A549 (cell line): ENCODE measurements at regions not wholly inside any gene's neighbourhood (a gene's known extent, or its start where the extent isn't known, plus 50 kb on each side); places are given as distances from the start of the nearest gene placed in this dataset.

Experiments
- ATAC-seq, 2 experiments: fragments of 200-7000 bp in 1 of 2; fragments of >200 bp in 1 of 2; cut with Nextera tagmentation in 1 of 2; cut with Tn5 transposase in 1 of 2; 3 replicates each; pipeline versions ENCODE4 v1.8.0 to v1.9.1; 2018 to 2020; ENCODE audit warnings: mild to moderate bottlenecking in 1 of 2, moderate library complexity in 1 of 2
- CTCF ChIA-PET: fragments of 300-600 bp; sonication (Branson Sonifier 250); formaldehyde crosslinking; extraction: SDS; loops from one replicate; lab custom pipeline; 2021; ENCODE audit warnings: antibody characterized with exemption, inconsistent platforms; lab: Yijun Ruan, JAX
- POLR2A ChIA-PET: fragments of 350-600 bp; formaldehyde crosslinking; extraction: SDS; loops from one replicate; lab custom pipeline; 2021; ENCODE audit warnings: antibody characterized with exemption, inconsistent platforms; lab: Yijun Ruan, JAX
- DNase-seq, 2 experiments: peaks; one replicate each; pipeline versions ENCODE4 v3.0.0 to v3.0.0-alpha.2; 2011 to 2016; ENCODE audit warnings: low read depth in 1 of 2, low spot score in 1 of 2
- FAIRE-seq: peaks from 2 replicates; lab custom pipeline; 2011; peaks lifted over from hg19 to GRCh38; lab: Jason Lieb, UNC
- H3K27ac ChIP-seq, 2 experiments: fragments of >200 bp; sonication (Bioruptor Twin); formaldehyde crosslinking; 3 replicates each; pipeline ENCODE4 v1.5.1; 2016 to 2017
- H3K4me1 ChIP-seq: fragments of >200 bp; sonication (Bioruptor Twin); formaldehyde crosslinking; 3 replicates; pipeline ENCODE4 v1.6.1; 2016
- H3K4me2 ChIP-seq: fragments of >200 bp; sonication (Bioruptor Twin); formaldehyde crosslinking; 3 replicates; pipeline ENCODE4 v1.6.1; 2016
- H3K4me3 ChIP-seq: fragments of >200 bp; sonication (Bioruptor Twin); formaldehyde crosslinking; 3 replicates; pipeline ENCODE4 v1.5.1; 2016
- H3K9me3 ChIP-seq: fragments of >200 bp; sonication (Bioruptor Twin); formaldehyde crosslinking; 3 replicates; pipeline ENCODE4 v1.6.1; 2016
- ATOH8 ChIP-seq: fragments of 250-450 bp; sonication (Bioruptor Pico); IDR thresholded peaks from 2 replicates; pipeline ENCODE4 v1.5.0; 2020; ENCODE audit warnings: low read depth, mild to moderate bottlenecking, moderate library complexity
- BCL3 ChIP-seq: fragments of >200 bp; sonication (Bioruptor Twin); formaldehyde crosslinking; IDR thresholded peaks from 3 replicates; pipeline ENCODE4 v1.6.1; 2016
- BHLHE40 ChIP-seq: IDR thresholded peaks from 2 replicates; pipeline ENCODE4 v1.6.1; 2012; ENCODE audit warnings: low read depth, low read length, inconsistent platforms
- CBX8 ChIP-seq: fragments of 200-600 bp; sonication (generic); IDR thresholded peaks from 2 replicates; pipeline ENCODE4 v1.6.1; 2016
- CHD2 ChIP-seq: fragments of 150-350 bp; IDR thresholded peaks from 2 replicates; pipeline ENCODE4 v1.6.1; 2014; ENCODE audit warnings: low read length; ENCODE audit not compliant: partially characterized antibody
- CTCF ChIP-seq: fragments of >200 bp; sonication (Bioruptor Twin); formaldehyde crosslinking; IDR thresholded peaks from 3 replicates; pipeline ENCODE4 v1.5.1; 2016
- E2F6 ChIP-seq: IDR thresholded peaks from 2 replicates; pipeline ENCODE4 v1.6.1; 2012; ENCODE audit warnings: low read depth, borderline replicate concordance
- EHF ChIP-seq: fragments of 250-450 bp; sonication (Bioruptor Pico); IDR thresholded peaks from 2 replicates; pipeline ENCODE4 v1.5.0; 2020; ENCODE audit warnings: mild to moderate bottlenecking
- ESRRA ChIP-seq: fragments of 150-350 bp; IDR thresholded peaks from 2 replicates; pipeline ENCODE4 v1.6.1; 2014; ENCODE audit warnings: mild to moderate bottlenecking, low read length, borderline replicate concordance
- FOSB ChIP-seq: fragments of 250-450 bp; sonication (Bioruptor Pico); IDR thresholded peaks from 2 replicates; pipeline ENCODE4 v1.5.0; 2020; ENCODE audit warnings: mild to moderate bottlenecking, moderate library complexity
- FOSL2 ChIP-seq, 2 experiments: fragments of 450-650 bp in 1 of 2; fragments of >200 bp in 1 of 2; sonication (Bioruptor Twin) in 1 of 2; formaldehyde crosslinking; IDR thresholded peaks; 2 replicates each; pipeline versions ENCODE4 v1.5.0 to v1.6.1; 2016 to 2020; ENCODE audit warnings: mild to moderate bottlenecking in 1 of 2, moderate library complexity in 1 of 2
- FOXS1 ChIP-seq: fragments of 250-450 bp; sonication (Bioruptor Pico); IDR thresholded peaks from 2 replicates; pipeline ENCODE4 v1.5.0; 2020; ENCODE audit warnings: mild to moderate bottlenecking, moderate library complexity
- HOXB5 ChIP-seq: fragments of 250-450 bp; sonication (Bioruptor Pico); IDR thresholded peaks from 2 replicates; pipeline ENCODE4 v1.5.0; 2020; ENCODE audit warnings: mild to moderate bottlenecking, moderate library complexity
- JUN ChIP-seq, 2 experiments: fragments of >200 bp; sonication (Bioruptor Twin); formaldehyde crosslinking; IDR thresholded peaks; 2 replicates in 1 of 2; 3 replicates in 1 of 2; pipeline ENCODE4 v1.6.1; 2016 to 2017
- KDM1A ChIP-seq: fragments of 200-600 bp; sonication (generic); IDR thresholded peaks from 2 replicates; pipeline ENCODE4 v1.6.1; 2016; ENCODE audit warnings: low read depth, mild to moderate bottlenecking
- KDM5A ChIP-seq: fragments of 200-600 bp; sonication (generic); IDR thresholded peaks from 2 replicates; pipeline ENCODE4 v1.6.1; 2016; ENCODE audit warnings: antibody characterized with exemption, mild to moderate bottlenecking
- MYC ChIP-seq: IDR thresholded peaks from 2 replicates; pipeline ENCODE4 v1.6.1; 2012; ENCODE audit warnings: mild to moderate bottlenecking, inconsistent platforms, low read length, improper control_type of control experiment, borderline replicate concordance
- NFE2L2 ChIP-seq: fragments of 150-350 bp; conservative IDR thresholded peaks from 2 replicates; pipeline ENCODE4 v1.6.1; 2014; ENCODE audit warnings: low read length
- NR3C1 ChIP-seq: fragments of >200 bp; sonication (Bioruptor Twin); formaldehyde crosslinking; IDR thresholded peaks from 3 replicates; pipeline ENCODE4 v1.6.1; 2017
- PBX3 ChIP-seq: IDR thresholded peaks from 2 replicates; pipeline ENCODE4 v1.6.1; 2012
- POLR2A ChIP-seq: IDR thresholded peaks from 2 replicates; pipeline ENCODE4 v1.6.1; 2012; ENCODE audit warnings: mild to moderate bottlenecking, low read length
- RCOR1 ChIP-seq: fragments of 150-350 bp; IDR thresholded peaks from 2 replicates; pipeline ENCODE4 v1.6.1; 2014; ENCODE audit warnings: antibody characterized with exemption, low read length, low read depth
- REST ChIP-seq: fragments of 200-600 bp; sonication (generic); IDR thresholded peaks from 2 replicates; pipeline ENCODE4 v1.6.1; 2016; ENCODE audit warnings: antibody characterized with exemption, mild to moderate bottlenecking, moderate library complexity
- RFX5 ChIP-seq: fragments of 450-650 bp; IDR thresholded peaks from 2 replicates; pipeline ENCODE4 v1.7.1; 2014; ENCODE audit warnings: antibody characterized with exemption, mild to moderate bottlenecking, moderate library complexity
- RNF2 ChIP-seq: fragments of 200-600 bp; sonication (generic); IDR thresholded peaks from 2 replicates; pipeline ENCODE4 v1.6.1; 2016; ENCODE audit warnings: low read depth, mild to moderate bottlenecking, antibody characterized with exemption, moderate library complexity, borderline replicate concordance
- SMC3 ChIP-seq: fragments of >200 bp; sonication (Bioruptor Twin); formaldehyde crosslinking; IDR thresholded peaks from 3 replicates; pipeline ENCODE4 v1.6.1; 2018; ENCODE audit warnings: inconsistent platforms
- SREBF2 ChIP-seq: fragments of 450-650 bp; IDR thresholded peaks from 2 replicates; pipeline ENCODE4 v1.6.1; 2014; ENCODE audit warnings: mild to moderate bottlenecking, moderate library complexity
- USF2 ChIP-seq: fragments of 450-650 bp; IDR thresholded peaks from 2 replicates; pipeline ENCODE4 v1.6.1; 2014; ENCODE audit warnings: antibody characterized with exemption
- ZC3H11A ChIP-seq: fragments of 450-650 bp; IDR thresholded peaks from 2 replicates; pipeline ENCODE4 v1.6.1; 2014; ENCODE audit warnings: antibody characterized with exemption, mild to moderate bottlenecking
- ZFP36 ChIP-seq: fragments of 450-650 bp; IDR thresholded peaks from 2 replicates; pipeline ENCODE4 v1.6.1; 2014; ENCODE audit warnings: borderline replicate concordance; ENCODE audit not compliant: partially characterized antibody
- ZNF302 ChIP-seq: fragments of 250-450 bp; sonication (Bioruptor Pico); IDR thresholded peaks from 2 replicates; pipeline ENCODE4 v1.9.0; 2021; ENCODE audit warnings: inconsistent platforms, mild to moderate bottlenecking, moderate library complexity
- WGBS: methylation state at CpG from one replicate; pipeline ENCODE4 v1.1.6; 2017; ENCODE audit errors: missing lambda C conversion rate; 5-methylcytosine and 5-hydroxymethylcytosine counted together

- ChIA-PET CTCF (no interaction called here), POLR2A (no interaction called here)
- ATAC-seq, result no peak
- Histone ChIP-seq H3K27ac (no peak overlapping the region), H3K4me3 (no peak overlapping the region), H3K4me1 (no peaks in the 10 kb centered on the region), H3K4me2 (no peak overlapping the region), H3K9me3 (no peaks in the 10 kb centered on the region)
- TF ChIP-seq CTCF, result no peak
- TF ChIP-seq EHF (CRISPR knock-in tag), result no peak
- no peak for TF ChIP-seq FOSL2 (IDR thresholded peaks at IDR 0.05)
- no peak for TF ChIP-seq FOSL2 (CRISPR knock-in tag; IDR thresholded peaks at IDR 0.05)
- TF ChIP-seq ZFP36, result no peak
- no peak for TF ChIP-seq ATOH8 (CRISPR knock-in tag)
- TF ChIP-seq SMC3, result no peak
- TF ChIP-seq SREBF2, result no peak
- TF ChIP-seq ESRRA, result no peak
- no peak for TF ChIP-seq RFX5
- no peak for TF ChIP-seq RNF2
- no peak for TF ChIP-seq KDM5A
- no peak for TF ChIP-seq MYC
- no peak for TF ChIP-seq CHD2
- no peak for TF ChIP-seq BHLHE40
- no peak for TF ChIP-seq BCL3
- TF ChIP-seq CBX8, result no peak
- TF ChIP-seq JUN (IDR thresholded peaks at IDR 0.05), result no peak
- no peak for TF ChIP-seq NFE2L2
- DNase-seq, result no peak
- WGBS, result 4% methylated on average over 1 of the region's 1 CpG
- no peak for FAIRE-seq
Observed at GRCh38 chr2:212713681-212714080, 175.1 kb upstream of the ERBB4 start.

- no peak overlapping the region for H3K27ac ChIP-seq
- TF ChIP-seq USF2 (no peak), ZNF302 (no peak), KDM1A (no peak), REST (no peak), HOXB5 (CRISPR knock-in tag) (no peak), ZC3H11A (no peak), EHF (CRISPR knock-in tag) (no peak), E2F6 (no peak), FOXS1 (CRISPR knock-in tag) (no peak), PBX3 (no peak), NR3C1 (no peak), MYC (no peak), FOSB (CRISPR knock-in tag) (no peak), RCOR1 (no peak), POLR2A (no peak)
- TF ChIP-seq, all 56 proteins: peak for 0
- POLR2A ChIA-PET, result no interaction called here
- DNase-seq (no peak), ATAC-seq (no peak), FAIRE-seq (no peak)
- CTCF ChIA-PET, result no interaction called here
- H3K4me3 ChIP-seq, result no peak overlapping the region
- H3K4me1 ChIP-seq, result no peaks in the 10 kb centered on the region
- no peaks in the 10 kb centered on the region for H3K9me3 ChIP-seq
- H3K4me2 ChIP-seq, result no peak overlapping the region
- 30% methylated on average over 1 of the region's 1 CpG for WGBS
Observed at GRCh38 chr2:212712991-212713390, 174.4 kb upstream of the ERBB4 start.
